OCI-LY1 (cell line): ENCODE measurements at regions not wholly inside any gene's neighbourhood (a gene's known extent, or its start where the extent isn't known, plus 50 kb on each side); places are given as distances from the start of the nearest gene placed in this dataset.

Source experiments
- H2AFZ ChIP-seq: fragments of 200-600 bp; sonication (generic), shearing (Covaris generic); 2 replicates; pipeline ENCODE4 v1.6.0; 2014; ENCODE audit warnings: antibody characterized with exemption, mild to moderate bottlenecking, low read length
- H3F3A ChIP-seq: fragments of 200-600 bp; sonication (generic), shearing (Covaris generic); 2 replicates; pipeline ENCODE4 v1.6.0; 2014; ENCODE audit warnings: mild to moderate bottlenecking, antibody characterized with exemption, low read length, moderate library complexity; ENCODE audit not compliant: insufficient read depth
- H3K27ac ChIP-seq: fragments of 200-600 bp; sonication (generic); 2 replicates; pipeline ENCODE4 v1.5.1; 2014; ENCODE audit warnings: low read length, mixed run types, mild to moderate bottlenecking, low read depth; ENCODE audit not compliant: poor library complexity, severe bottlenecking
- H3K27me3 ChIP-seq: fragments of 200-600 bp; sonication (generic); 2 replicates; pipeline ENCODE4 v1.6.0; 2014; ENCODE audit warnings: antibody characterized with exemption, mild to moderate bottlenecking, low read length, moderate library complexity; ENCODE audit not compliant: insufficient read depth
- H3K36me3 ChIP-seq: fragments of 200-600 bp; sonication (generic); 2 replicates; pipeline ENCODE4 v1.6.1; 2014; ENCODE audit warnings: mild to moderate bottlenecking, antibody characterized with exemption, low read length, moderate library complexity, mixed read lengths; ENCODE audit not compliant: insufficient read depth
- H3K4me1 ChIP-seq: fragments of 200-600 bp; sonication (generic); 2 replicates; pipeline ENCODE4 v1.5.1; 2014; ENCODE audit warnings: mild to moderate bottlenecking, low read length, moderate library complexity; ENCODE audit not compliant: insufficient read depth, severe bottlenecking
- H3K4me2 ChIP-seq: fragments of 200-600 bp; sonication (generic), shearing (Covaris generic); 2 replicates; pipeline ENCODE4 v1.6.1; 2014; ENCODE audit warnings: low read length
- H3K4me3 ChIP-seq: fragments of 200-600 bp; sonication (generic); 2 replicates; pipeline ENCODE4 v1.5.1; 2014; ENCODE audit warnings: low read length, low read depth, mild to moderate bottlenecking, mixed read lengths; ENCODE audit not compliant: poor library complexity, severe bottlenecking
- H3K79me2 ChIP-seq: fragments of 200-600 bp; shearing (Covaris generic); 2 replicates; pipeline ENCODE4 v1.6.1; 2016; ENCODE audit warnings: mixed run types, low read length, mixed read lengths; ENCODE audit not compliant: insufficient read depth
- H3K9ac ChIP-seq: fragments of 200-600 bp; sonication (generic), shearing (Covaris generic); 2 replicates; pipeline ENCODE4 v1.6.1; 2014; ENCODE audit warnings: mild to moderate bottlenecking, low read length, mixed read lengths
- H3K9me2 ChIP-seq: fragments of 200-600 bp; sonication (generic), shearing (Covaris generic); 2 replicates; pipeline ENCODE4 v1.6.1; 2014; ENCODE audit warnings: low read depth, mild to moderate bottlenecking, low read length, mixed read lengths
- H3K9me3 ChIP-seq: fragments of 200-600 bp; shearing (Covaris generic); 2 replicates; pipeline ENCODE4 v1.6.1; 2014; ENCODE audit warnings: low read length, mixed read lengths
- H4K20me1 ChIP-seq: fragments of 200-600 bp; sonication (generic), shearing (Covaris generic); 2 replicates; pipeline ENCODE4 v1.6.0; 2016; ENCODE audit warnings: mild to moderate bottlenecking, low read length; ENCODE audit not compliant: insufficient read depth
- CTCF ChIP-seq: fragments of 200-600 bp; sonication (generic), shearing (Covaris generic); IDR thresholded peaks from 2 replicates; pipeline ENCODE4 v1.5.1; 2017; ENCODE audit warnings: mild to moderate bottlenecking, antibody characterized with exemption, low read length, moderate library complexity, mixed read lengths
- EZH2 ChIP-seq: fragments of 200-600 bp; sonication (generic), shearing (Covaris generic); IDR thresholded peaks from 2 replicates; pipeline ENCODE4 v1.8.0; 2017; ENCODE audit warnings: borderline replicate concordance, mixed run types, mild to moderate bottlenecking, antibody characterized with exemption, low read length, moderate library complexity, mixed read lengths

GRCh38 chr15:70253461-70254156, 155.9 kb upstream of the TLE3 start:
- Histone ChIP-seq H3K79me2 (no peaks in the 10 kb centered on the region), H3K4me1 (peaks cover 15% of the 10 kb centered on the region), H3F3A (no peaks in the 10 kb centered on the region), H3K4me3 (no peak overlapping the region), H2AFZ (no peak overlapping the region), H3K9me2 (no peaks in the 10 kb centered on the region), H3K36me3 (no peaks in the 10 kb centered on the region), H3K4me2 (no peak overlapping the region), H4K20me1 (no peaks in the 10 kb centered on the region), H3K9me3 (no peaks in the 10 kb centered on the region), H3K9ac (no peak overlapping the region), H3K27me3 (peaks cover 3% of the 10 kb centered on the region; the same call in 1 of the 2 replicates), H3K27ac (no peak overlapping the region)
- no peak for TF ChIP-seq EZH2
- TF ChIP-seq CTCF: no peak

GRCh38 chr15:70252951-70253320, 155.2 kb upstream of the TLE3 start:
- no peak overlapping the region for H3K9ac ChIP-seq

GRCh38 chr15:70252056-70252950, 154.6 kb upstream of the TLE3 start:
- Histone ChIP-seq H2AFZ (no peak overlapping the region), H3K79me2 (no peaks in the 10 kb centered on the region), H3K4me1 (peaks cover 16% of the 10 kb centered on the region), H3F3A (no peaks in the 10 kb centered on the region), H3K9me3 (no peaks in the 10 kb centered on the region), H3K27me3 (peaks cover 3% of the 10 kb centered on the region; the same call in 1 of the 2 replicates), H3K9ac (no peak overlapping the region), H3K27ac (no peak overlapping the region), H3K9me2 (no peaks in the 10 kb centered on the region), H3K4me2 (no peak overlapping the region), H3K36me3 (no peaks in the 10 kb centered on the region), H3K4me3 (no peak overlapping the region), H4K20me1 (no peaks in the 10 kb centered on the region)
- TF ChIP-seq CTCF: no peak
- no peak for TF ChIP-seq EZH2

More at GRCh38 chr15:70252951-70253320, 155.2 kb upstream of the TLE3 start:
- TF ChIP-seq EZH2 (no peak), CTCF (no peak)
- H3F3A ChIP-seq: no peaks in the 10 kb centered on the region
- no peak overlapping the region for H3K27ac ChIP-seq
- peaks cover 3% of the 10 kb centered on the region; the same call in 1 of the 2 replicates for H3K27me3 ChIP-seq
- no peak overlapping the region for H3K4me2 ChIP-seq
- H2AFZ ChIP-seq: no peak overlapping the region
- no peak overlapping the region for H3K4me3 ChIP-seq
- no peaks in the 10 kb centered on the region for H3K79me2 ChIP-seq
- no peaks in the 10 kb centered on the region for H3K9me2 ChIP-seq
- H3K9me3 ChIP-seq: no peaks in the 10 kb centered on the region
- H3K36me3 ChIP-seq: no peaks in the 10 kb centered on the region
- H4K20me1 ChIP-seq: no peaks in the 10 kb centered on the region
- H3K4me1 ChIP-seq: peaks cover 15% of the 10 kb centered on the region
